Breast epithelium (tissue), 4 donors: ENCODE measurements at regions not wholly inside any gene's neighbourhood (a gene's known extent, or its start where the extent isn't known, plus 50 kb on each side); places are given as distances from the start of the nearest gene placed in this dataset.

Source experiments
- DNase-seq, 2 donors: peaks; one replicate each; pipeline ENCODE4 v3.0.0-alpha.2; 2019; ENCODE audit warnings: low spot score in 2 of 2
- H3K27ac ChIP-seq, 2 donors: fragments of 200-600 bp; sonication (generic) in 1 of 2; one replicate each; pipeline ENCODE4 v1.5.1; 2016 to 2019; ENCODE audit warnings: mild to moderate bottlenecking in 1 of 2
- H3K27me3 ChIP-seq, 2 donors: fragments of 200-600 bp; sonication (generic) in 1 of 2; one replicate each; pipeline versions ENCODE4 v1.5.1 to v1.6.0; 2017 to 2019; ENCODE audit warnings: control low read depth in 1 of 2, mild to moderate bottlenecking in 1 of 2
- H3K36me3 ChIP-seq: fragments of 200-600 bp; one replicate; pipeline ENCODE4 v1.5.1; 2019
- H3K4me1 ChIP-seq, 2 donors: fragments of 200-600 bp; sonication (generic); one replicate each; pipeline ENCODE4 v1.5.1; 2016 to 2019; ENCODE audit warnings: control low read depth in 1 of 2
- H3K4me3 ChIP-seq, 3 donors: fragments of 200-600 bp; sonication (generic); 1 replicate in 2 of 3; 2 replicates in 1 of 3; pipeline ENCODE4 v1.5.1; 2016 to 2019; ENCODE audit warnings: mild to moderate bottlenecking in 3 of 3, moderate library complexity in 2 of 3
- H3K9me3 ChIP-seq, 2 donors: fragments of 200-600 bp; sonication (generic) in 1 of 2; one replicate each; pipeline ENCODE4 v1.5.1; 2016 to 2019; ENCODE audit warnings: control low read depth in 1 of 2
- POLR2A ChIP-seq: fragments of 450-650 bp; IDR thresholded peaks from one replicate; pipeline ENCODE4 v1.6.1; 2016; ENCODE audit warnings: antibody characterized with exemption, mild to moderate bottlenecking, moderate library complexity
- POLR2AphosphoS5 ChIP-seq, 3 donors: sonication (generic); formaldehyde crosslinking; IDR thresholded peaks; one replicate each; pipeline ENCODE4 v1.6.1; 2017; ENCODE audit warnings: antibody characterized with exemption in 3 of 3
- intact Hi-C: fragments of 100-400 bp; cut with DNase I; formaldehyde crosslinking; loops from one replicate; pipeline ENCODE4 v1.15.1; 2023; ENCODE audit warnings: low total_unique reads
- TF ChIP-seq, protein P1 (sequence below), 3 donors: fragments of 450-650 bp; IDR thresholded peaks; one replicate each; pipeline ENCODE4 v1.5.1; 2016 to 2017; ENCODE audit warnings: antibody characterized with exemption in 3 of 3, mild to moderate bottlenecking in 3 of 3, moderate library complexity in 3 of 3

DNA sequence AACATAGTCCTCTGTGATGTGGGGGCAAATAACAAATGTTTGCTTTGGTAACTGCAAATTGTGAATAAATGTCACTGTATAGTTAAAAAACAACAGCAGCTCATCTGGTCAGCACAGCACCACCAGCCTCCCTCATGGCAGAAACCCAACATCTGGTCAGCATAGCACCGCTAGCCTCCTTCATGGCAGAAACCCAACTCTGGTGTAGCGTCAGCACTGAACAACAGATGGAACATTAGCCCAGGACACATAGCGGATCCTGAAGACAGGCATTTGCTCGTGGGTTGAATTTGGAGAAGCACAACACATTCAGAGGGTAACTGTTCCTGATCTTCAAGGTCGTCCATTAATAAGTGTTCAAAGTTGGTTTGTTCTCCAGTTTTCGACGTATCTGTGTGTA, 265.9 kb downstream of the DLL1 start:
- H3K27ac ChIP-seq: peak overlapping the region; percentile 2 to 71
- peak; percentile 48 to 53 for DNase-seq

GRCh38 chr6:170023620-170024521, 267.0 kb downstream of the DLL1 start:
- Histone ChIP-seq H3K4me1 (peaks cover 0 to 8% of the 10 kb centered on the region in 2 donors), H3K36me3 (no peaks in the 10 kb centered on the region), H3K9me3 (no peaks in the 10 kb centered on the region), H3K27ac (peak overlapping the region in 1 of 2 donors; percentile 68), H3K27me3 (peaks cover 0 to 13% of the 10 kb centered on the region in 2 donors), H3K4me3 (peak overlapping the region in 2 of 3 donors; percentile 24 to 53)
- intact Hi-C loops: no loop called here
- TF ChIP-seq POLR2AphosphoS5 (IDR thresholded peaks at IDR 0.05): no peak
- DNase-seq: no peak

More for the DNA sequence above, 265.9 kb downstream of the DLL1 start:
- TF ChIP-seq, protein P1, sequence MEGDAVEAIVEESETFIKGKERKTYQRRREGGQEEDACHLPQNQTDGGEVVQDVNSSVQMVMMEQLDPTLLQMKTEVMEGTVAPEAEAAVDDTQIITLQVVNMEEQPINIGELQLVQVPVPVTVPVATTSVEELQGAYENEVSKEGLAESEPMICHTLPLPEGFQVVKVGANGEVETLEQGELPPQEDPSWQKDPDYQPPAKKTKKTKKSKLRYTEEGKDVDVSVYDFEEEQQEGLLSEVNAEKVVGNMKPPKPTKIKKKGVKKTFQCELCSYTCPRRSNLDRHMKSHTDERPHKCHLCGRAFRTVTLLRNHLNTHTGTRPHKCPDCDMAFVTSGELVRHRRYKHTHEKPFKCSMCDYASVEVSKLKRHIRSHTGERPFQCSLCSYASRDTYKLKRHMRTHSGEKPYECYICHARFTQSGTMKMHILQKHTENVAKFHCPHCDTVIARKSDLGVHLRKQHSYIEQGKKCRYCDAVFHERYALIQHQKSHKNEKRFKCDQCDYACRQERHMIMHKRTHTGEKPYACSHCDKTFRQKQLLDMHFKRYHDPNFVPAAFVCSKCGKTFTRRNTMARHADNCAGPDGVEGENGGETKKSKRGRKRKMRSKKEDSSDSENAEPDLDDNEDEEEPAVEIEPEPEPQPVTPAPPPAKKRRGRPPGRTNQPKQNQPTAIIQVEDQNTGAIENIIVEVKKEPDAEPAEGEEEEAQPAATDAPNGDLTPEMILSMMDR (IDR thresholded peaks at IDR 0.05): no peak
- TF ChIP-seq POLR2AphosphoS5 (IDR thresholded peaks at IDR 0.05) (peak in 1 of 3 donors; percentile 36), POLR2A (no peak)
- peaks cover 0 to 15% of the 10 kb centered on the region in 2 donors for H3K27me3 ChIP-seq
- H3K4me1 ChIP-seq: peaks cover 0 to 8% of the 10 kb centered on the region in 2 donors
- intact Hi-C loops: no loop called here
- no peaks in the 10 kb centered on the region for H3K36me3 ChIP-seq
- H3K4me3 ChIP-seq: no peak overlapping the region
- no peaks in the 10 kb centered on the region for H3K9me3 ChIP-seq

DNA sequence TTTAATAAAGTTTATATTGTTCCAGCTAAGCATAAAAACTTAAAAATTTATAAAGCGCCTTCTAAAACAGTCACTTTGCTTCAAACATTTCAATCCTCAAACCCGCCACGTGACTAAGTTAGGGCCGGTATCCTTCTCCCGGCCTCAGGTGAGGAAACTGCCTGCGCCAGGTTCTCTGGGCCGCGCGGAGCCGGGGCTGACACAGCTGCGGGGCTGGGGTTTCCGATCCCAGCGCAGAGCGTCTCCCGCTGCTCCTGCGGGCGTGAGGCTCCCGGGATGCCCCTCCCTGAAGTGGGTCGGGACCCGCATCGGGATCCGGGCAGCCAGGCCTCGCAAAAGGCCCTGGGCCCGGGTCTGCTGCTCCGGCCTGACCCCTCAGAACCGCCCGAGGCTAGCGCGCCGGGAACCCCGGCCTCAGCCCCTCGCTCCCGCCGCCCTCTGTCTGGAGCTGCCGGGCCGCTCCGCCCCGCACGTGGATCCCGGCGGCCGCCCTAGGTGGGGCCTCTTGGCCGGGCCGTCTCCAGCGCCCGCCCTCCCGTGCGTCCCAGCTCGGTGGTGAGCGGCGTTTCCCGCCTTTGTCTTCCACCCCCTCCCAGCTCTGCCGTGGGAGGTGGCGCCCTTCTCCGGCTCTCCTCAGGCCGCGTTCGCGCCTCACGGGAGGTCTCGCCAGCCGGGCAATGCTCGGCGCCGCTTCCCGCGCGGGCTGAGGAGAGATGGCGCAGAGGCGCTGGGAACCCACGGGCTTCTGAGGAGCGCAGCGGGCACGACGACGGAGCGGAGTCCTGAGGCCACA, 267.9 kb downstream of the DLL1 start:
- TF ChIP-seq, protein P1 (IDR thresholded peaks at IDR 0.05): no peak
- TF ChIP-seq POLR2A: no peak
- TF ChIP-seq POLR2AphosphoS5 (IDR thresholded peaks at IDR 0.05): no peak
- Histone ChIP-seq H3K27ac (peak overlapping the region in 1 of 2 donors; percentile 68), H3K9me3 (no peaks in the 10 kb centered on the region), H3K36me3 (no peaks in the 10 kb centered on the region), H3K4me3 (peak overlapping the region in 2 of 3 donors; percentile 24 to 53), H3K27me3 (peaks cover 0 to 13% of the 10 kb centered on the region in 2 donors), H3K4me1 (peaks cover 0 to 8% of the 10 kb centered on the region in 2 donors)
- peak in 1 of 2 donors; percentile 39 for DNase-seq
- intact Hi-C loops: no loop called here

DNA sequence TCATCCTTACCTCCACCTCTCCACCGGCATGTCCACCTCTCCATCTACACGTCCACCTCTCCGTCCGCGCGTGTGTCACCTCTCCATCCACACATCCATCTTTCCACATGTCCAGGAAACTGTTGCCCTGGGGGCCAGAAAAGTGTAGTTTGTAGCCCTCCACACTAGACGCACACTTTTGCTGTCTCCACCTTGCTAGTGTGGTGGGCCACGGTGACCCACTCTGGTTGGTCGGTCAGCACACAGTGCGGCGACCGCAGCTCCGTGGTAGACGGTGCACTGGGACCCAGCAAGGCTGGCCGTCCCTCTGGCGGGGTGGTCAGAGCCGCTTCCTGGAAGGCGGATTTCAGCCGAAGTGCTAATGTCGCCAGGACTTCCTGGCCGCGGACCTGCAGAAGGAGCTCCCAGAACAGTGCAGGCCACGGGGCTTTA, 268.6 kb downstream of the DLL1 start:
- no peaks in the 10 kb centered on the region for H3K36me3 ChIP-seq
- intact Hi-C loops: no loop called here
- peaks cover 0 to 8% of the 10 kb centered on the region in 2 donors for H3K4me1 ChIP-seq
- peak overlapping the region in 1 of 2 donors; percentile 35 for H3K27ac ChIP-seq
- TF ChIP-seq, protein P1 (IDR thresholded peaks at IDR 0.05): no peak
- TF ChIP-seq POLR2AphosphoS5 (IDR thresholded peaks at IDR 0.05) (no peak), POLR2A (no peak)
- H3K4me3 ChIP-seq: no peak overlapping the region
- H3K9me3 ChIP-seq: no peaks in the 10 kb centered on the region
- DNase-seq: peak in 1 of 2 donors; percentile 46
- H3K27me3 ChIP-seq: peaks cover 0 to 13% of the 10 kb centered on the region in 2 donors

DNA sequence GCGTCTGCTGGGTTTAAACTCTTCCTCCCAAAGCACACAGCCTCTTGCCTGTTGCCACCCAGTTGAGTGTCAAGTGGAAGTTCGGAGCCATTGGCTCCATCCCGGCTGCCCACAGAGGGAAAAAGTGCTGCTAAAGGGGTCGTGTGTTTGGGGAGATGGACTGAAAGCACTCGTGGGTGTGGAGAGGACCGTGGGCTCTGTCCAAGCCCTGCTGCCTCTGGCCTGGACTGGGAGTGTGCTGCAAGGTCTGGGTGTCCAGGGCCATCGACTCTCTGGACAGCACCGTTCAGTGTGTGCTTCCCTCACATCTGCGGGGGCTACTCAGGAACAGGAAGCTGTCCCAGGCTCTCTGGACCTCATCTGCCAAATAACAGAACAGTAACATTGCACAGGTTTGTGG, 269.3 kb downstream of the DLL1 start:
- Histone ChIP-seq H3K4me3 (no peak overlapping the region), H3K27ac (peak overlapping the region in 1 of 2 donors; percentile 35), H3K27me3 (peaks cover 0 to 13% of the 10 kb centered on the region in 2 donors), H3K4me1 (peaks cover 0 to 2% of the 10 kb centered on the region in 2 donors), H3K36me3 (no peaks in the 10 kb centered on the region), H3K9me3 (no peaks in the 10 kb centered on the region)
- no peak for DNase-seq
- TF ChIP-seq POLR2AphosphoS5 (IDR thresholded peaks at IDR 0.05): no peak
- intact Hi-C loops: no loop called here
